HG03457 (cell line): ENCODE measurements at regions not wholly inside any gene's neighbourhood (a gene's known extent, or its start where the extent isn't known, plus 50 kb on each side); places are given as distances from the start of the nearest gene placed in this dataset.

ENCODE experiments used
- ATAC-seq: cut with Tn5 transposase; IDR thresholded peaks from one replicate; pipeline ENCODE4 v1.9.1; 2021; ENCODE audit warnings: moderate number of reproducible peaks; ENCODE audit not compliant: unreplicated experiment

DNA sequence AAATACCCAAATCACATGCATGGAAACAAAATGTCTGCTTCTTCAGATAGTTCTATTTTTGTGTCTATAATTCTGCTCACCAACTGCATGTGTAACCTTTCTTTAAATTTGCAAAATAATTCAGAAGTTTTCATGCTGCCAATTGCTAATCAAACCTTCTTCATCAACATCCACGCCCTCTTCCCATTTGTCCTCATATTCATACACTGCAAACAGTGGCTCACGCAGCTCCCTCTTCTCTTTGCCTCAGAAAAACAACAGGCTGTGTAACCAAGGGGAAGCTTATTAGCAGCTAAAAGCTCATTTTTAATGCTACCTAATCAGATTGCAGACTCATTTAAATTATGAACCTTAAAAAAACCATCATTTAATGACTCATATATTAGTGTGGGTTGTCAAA is 555.0 kb upstream of the EPHA7 start:
- no peak for ATAC-seq

GRCh38 chr6:93972791-93973190 is 553.4 kb upstream of the EPHA7 start:
- no peak for ATAC-seq

DNA sequence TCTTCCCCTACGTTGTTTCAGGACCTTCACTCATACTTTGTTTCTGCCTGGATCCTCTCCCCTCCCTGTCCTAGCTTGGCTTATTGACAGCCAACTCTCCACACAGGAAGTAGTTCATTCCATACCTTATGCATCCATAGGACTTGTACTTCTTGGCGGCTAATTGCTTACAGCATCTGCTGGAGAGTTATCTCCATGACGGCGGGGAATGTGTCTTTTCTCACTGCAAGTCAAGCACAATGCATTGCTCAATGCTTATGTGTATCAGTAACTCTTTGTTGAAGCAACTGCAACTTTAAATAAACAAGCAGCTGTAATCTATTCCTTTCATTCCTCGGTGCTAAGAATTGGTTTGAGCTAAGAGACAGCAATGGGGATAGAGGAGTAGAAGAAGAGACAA is 551.3 kb upstream of the EPHA7 start:
- no peak for ATAC-seq

DNA sequence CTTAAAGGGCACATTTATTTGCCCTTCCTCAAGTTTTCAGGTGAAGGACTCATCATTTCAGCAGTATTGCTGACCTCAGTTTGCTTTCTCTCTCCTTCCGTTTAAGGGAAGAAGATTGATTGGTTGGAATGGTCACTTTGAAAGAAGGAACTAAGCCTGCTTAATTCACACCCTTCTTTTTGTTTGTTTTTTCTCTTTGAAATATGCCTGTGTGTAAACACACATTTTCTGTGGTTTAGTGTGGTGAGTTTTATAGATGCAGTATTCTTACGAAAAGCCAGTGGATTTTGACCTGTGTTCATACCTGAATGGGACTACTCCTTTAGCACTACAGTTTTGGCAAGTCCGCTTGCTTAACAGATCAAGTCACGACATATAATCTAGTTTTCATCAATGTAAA is 548.8 kb upstream of the EPHA7 start:
- no peak for ATAC-seq

DNA sequence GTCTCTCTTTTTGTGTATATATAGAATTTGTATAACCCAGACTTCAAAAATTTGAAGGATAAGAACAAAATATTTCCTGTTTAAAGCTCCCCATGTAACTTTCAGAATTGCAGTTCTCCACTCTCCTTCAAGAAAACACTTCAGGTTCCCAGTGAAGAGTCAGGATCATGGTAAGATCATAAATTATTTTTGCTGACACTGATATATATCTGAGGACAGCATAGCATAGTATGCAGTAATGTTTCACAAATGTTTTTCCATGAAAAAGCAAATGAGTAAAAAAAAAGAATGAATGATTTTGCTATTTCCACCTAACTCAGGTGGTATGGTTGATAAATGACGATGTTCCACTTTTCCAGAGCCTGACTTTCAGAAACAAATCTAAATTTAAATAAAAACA is 545.6 kb upstream of the EPHA7 start:
- no peak for ATAC-seq

DNA sequence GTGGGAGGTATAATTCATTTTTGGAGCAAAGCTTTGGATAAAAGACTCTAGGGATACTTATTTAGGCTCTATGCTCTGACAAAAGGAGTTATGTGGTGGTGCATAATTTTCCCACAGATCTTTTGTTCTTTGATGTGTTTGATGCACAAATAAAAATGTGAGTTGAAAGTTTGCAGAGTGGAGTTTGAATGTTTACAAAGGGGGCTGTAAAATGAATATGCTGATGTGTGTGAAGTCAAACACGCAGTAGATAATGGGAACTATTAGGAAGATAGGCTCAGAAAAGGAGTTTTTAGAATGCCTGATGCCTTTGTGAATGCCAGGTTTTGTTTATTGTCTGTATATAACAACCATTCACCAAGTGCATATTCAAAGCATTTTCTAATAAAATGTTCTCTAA is 545.0 kb upstream of the EPHA7 start:
- ATAC-seq = no peak

DNA sequence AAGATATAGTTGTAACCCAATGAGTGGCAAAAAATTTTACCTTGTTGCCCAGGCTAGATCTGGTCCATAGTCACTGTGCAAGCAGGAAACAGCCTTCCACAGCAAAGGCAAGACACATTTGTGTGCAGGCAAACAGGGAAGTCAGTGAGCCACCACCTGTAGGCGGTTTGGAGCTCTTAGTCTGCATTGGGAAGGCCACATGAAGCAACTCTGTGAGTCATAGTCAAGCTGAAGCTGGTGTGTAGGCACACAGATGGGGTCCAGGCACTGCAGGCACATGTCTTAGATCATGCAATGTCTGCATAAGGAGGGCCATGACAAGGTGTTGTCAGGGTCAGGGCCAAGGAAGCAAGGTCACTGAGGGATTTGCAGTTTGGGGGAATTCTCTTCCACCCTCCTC is 543.2 kb upstream of the EPHA7 start:
- ATAC-seq = no peak

DNA sequence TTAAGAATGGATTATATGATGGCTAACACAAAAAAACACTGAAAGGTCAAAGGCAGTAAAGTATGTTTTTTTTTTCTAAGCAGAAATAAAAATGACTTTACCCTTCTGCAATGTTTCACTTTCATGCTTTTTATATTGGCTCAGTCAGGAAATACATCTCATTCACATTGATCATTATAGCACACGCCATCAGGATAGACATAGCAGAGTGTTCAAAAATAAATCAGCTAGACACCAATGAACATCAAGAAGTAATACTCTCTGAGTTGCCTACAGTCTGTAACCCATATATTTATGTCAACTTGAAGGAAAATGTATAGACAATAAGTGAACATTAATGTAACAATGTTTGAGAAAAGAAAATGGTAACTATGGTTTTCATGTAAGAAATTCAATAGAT is 535.2 kb upstream of the EPHA7 start:
- no peak for ATAC-seq

GRCh38 chr6:93943661-93944060 is 524.3 kb upstream of the EPHA7 start:
- no peak for ATAC-seq

- no peak for ATAC-seq
These were observed 521.0 kb upstream of the EPHA7 start for GRCh38 chr6:93940381-93940780.

DNA sequence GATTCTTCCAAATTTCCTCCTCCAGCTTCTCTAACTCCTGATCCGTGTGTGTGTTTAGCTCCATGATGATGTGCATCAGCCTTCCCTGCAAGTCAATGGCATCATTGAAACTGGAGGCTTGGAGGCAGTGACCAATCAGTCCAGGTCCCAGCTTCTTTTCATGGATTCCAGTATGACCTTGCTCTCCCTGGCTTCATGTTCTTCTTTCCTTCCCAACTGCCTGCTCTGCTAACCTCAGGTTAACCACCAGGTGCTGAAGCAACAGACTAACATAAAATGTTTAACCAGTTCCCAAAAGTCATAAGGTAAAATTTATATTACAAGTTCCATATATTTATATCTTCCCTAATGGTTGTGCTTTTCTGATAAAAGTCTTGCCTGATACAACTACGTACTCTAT is 512.8 kb upstream of the EPHA7 start:
- ATAC-seq = no peak

- ATAC-seq = no peak
These were observed 508.4 kb upstream of the EPHA7 start for GRCh38 chr6:93927731-93928130.

- ATAC-seq = no peak
These were observed 500.0 kb upstream of the EPHA7 start for GRCh38 chr6:93919365-93919764.

DNA sequence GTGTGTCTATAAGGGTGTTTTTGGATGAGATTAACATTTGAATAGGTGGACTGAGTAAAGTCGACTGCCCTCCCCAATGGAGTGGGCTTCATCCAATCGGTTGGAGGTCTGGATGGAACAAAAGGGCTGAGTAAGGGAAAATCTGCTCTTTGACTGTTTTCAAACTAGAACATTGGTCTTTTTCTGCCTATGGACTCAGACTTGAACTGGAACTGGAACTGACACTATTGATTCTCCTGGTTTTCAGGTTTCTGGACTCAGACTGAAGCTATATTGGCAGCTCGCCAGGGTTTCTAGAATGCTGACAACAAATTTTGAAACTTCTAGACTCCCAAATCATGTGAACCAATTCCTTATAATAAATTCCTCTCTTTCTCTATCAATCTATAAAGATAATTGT is 498.9 kb upstream of the EPHA7 start:
- ATAC-seq = no peak

- ATAC-seq = no peak
These were observed 497.9 kb upstream of the EPHA7 start for GRCh38 chr6:93917216-93917615.

DNA sequence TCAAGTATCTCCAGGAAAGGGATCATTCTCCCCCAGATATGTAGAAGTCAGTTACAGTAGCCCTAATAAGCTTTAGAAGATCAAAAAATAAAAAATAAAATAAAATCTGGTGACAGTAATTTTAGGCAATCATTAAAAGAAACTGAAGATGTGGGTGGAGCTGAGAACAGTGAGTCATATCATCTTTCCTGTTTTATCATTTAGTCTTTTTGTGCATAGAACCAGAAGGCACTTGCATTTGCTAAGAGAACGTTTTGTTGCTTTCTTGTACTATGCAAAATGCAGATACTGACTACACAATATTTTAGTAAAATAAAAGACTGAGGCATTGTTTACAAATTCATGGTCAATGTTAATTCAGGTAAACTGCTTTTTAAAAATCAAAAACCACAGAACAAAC is 497.4 kb upstream of the EPHA7 start:
- ATAC-seq = no peak

DNA sequence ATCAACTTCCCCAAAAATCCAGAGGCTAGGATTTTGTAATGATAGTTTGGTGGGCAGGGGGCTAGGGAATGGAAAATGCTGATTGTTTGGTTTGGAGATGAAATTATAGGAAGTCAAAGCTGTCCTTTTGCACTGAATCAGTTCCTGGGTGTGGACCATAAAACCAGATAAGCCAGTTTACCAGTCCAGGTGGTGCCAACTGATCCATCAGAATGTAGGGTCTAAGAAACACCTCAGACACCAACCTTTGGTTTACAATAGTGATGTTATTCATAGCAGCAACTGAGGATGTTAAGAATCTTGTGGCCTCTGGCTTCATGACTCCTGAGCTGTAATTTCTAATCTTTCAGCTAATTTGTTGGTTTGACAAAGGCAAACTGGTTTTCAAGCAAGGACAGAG is 496.6 kb upstream of the EPHA7 start:
- no peak for ATAC-seq

- no peak for ATAC-seq
These were observed 483.2 kb upstream of the EPHA7 start for GRCh38 chr6:93902517-93902916.

- no peak for ATAC-seq
These were observed 480.8 kb upstream of the EPHA7 start for GRCh38 chr6:93900142-93900541.

- no peak for ATAC-seq
These were observed 476.7 kb upstream of the EPHA7 start for GRCh38 chr6:93896081-93896480.

DNA sequence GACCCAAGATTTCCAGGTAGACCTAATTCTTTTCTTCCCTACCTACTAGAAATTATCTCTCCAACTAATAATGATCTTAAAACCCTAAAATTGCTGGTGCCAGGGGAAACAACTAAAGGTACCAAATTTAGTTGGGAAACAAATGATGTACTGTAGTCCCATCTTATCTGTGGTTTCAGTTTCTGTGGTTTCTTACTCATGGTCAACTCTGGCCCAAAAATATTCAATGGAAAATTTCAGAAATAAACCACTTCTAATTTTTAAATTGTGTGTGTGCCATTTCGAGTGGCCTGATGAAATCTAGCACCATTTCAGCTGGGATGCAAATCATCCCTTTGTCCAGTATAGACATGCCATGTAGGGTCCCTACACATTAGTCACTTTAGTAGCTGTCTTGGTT is 475.2 kb upstream of the EPHA7 start:
- ATAC-seq = no peak

- no peak for ATAC-seq
These were observed 470.4 kb upstream of the EPHA7 start for GRCh38 chr6:93889713-93890112.

GRCh38 chr6:93886416-93886815 is 467.1 kb upstream of the EPHA7 start:
- no peak for ATAC-seq

DNA sequence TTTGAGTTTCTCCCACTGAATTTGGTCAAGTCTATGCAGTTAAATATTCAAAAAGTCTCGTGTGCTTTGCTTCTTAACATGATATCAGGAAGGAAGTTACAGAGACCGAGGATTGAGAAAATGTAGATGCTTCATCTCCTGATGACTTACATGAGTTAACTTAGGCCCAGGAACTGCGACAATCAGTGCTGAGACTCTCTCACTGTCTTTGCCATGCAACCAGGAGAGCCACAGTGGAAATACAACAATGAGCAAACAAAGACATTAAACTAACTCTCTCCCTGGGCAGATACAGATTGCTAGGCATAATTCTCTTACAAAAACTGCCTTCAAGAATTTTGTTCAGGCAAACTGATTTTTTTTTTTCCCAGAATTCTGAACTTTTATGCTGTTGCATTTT is 440.6 kb upstream of the EPHA7 start:
- ATAC-seq = no peak
